GM06990 (cell line): ENCODE measurements at regions not wholly inside any gene's neighbourhood (a gene's known extent, or its start where the extent isn't known, plus 50 kb on each side); places are given as distances from the start of the nearest gene placed in this dataset.

ENCODE experiments used
- DNase-seq: peaks from one replicate; pipeline ENCODE4 v3.0.0-alpha.2; 2011; ENCODE audit not compliant: insufficient read length; ENCODE audit errors: extremely low read depth
- H3K27me3 ChIP-seq: replicated peaks from 2 replicates; pipeline ENCODE4 v1.6.0; 2011; ENCODE audit warnings: low read length; ENCODE audit not compliant: control insufficient read depth, insufficient read depth
- H3K36me3 ChIP-seq: 2 replicates; pipeline ENCODE4 v1.5.1; 2011; ENCODE audit warnings: low read length; ENCODE audit not compliant: control insufficient read depth, insufficient read depth
- H3K4me3 ChIP-seq: replicated peaks from 2 replicates; pipeline ENCODE4 v1.5.1; 2011; ENCODE audit warnings: low read depth, mild to moderate bottlenecking, control low read depth, low read length
- TF ChIP-seq, protein P1 (sequence below): IDR thresholded peaks from 2 replicates; pipeline ENCODE4 v1.5.1; 2011; ENCODE audit warnings: low read length, control low read depth, mild to moderate bottlenecking, inconsistent platforms; ENCODE audit not compliant: insufficient read depth, poor library complexity, severe bottlenecking

DNA sequence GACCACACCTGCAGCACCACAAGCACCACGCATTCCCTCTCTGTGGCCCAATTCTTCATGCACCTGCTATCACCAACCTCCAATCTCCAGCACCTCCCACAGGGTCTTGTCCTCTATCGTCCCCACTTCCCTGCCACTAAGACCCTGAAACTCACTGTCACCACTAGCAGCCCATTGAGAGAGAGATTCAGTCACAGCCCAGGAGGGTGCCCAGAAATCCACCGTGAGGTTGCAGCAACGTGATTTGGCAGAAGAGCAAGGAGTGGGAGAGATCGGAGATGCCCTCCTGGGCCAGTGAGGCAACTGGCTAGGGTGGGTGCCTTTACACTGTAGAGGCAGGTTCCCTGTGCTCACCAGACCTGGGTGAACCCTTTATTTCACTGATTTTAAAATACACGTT lies 90.1 kb downstream of the ANKRD60 start:
- no peaks in the 10 kb centered on the region for H3K36me3 ChIP-seq
- no peak for DNase-seq
- TF ChIP-seq, protein P1, sequence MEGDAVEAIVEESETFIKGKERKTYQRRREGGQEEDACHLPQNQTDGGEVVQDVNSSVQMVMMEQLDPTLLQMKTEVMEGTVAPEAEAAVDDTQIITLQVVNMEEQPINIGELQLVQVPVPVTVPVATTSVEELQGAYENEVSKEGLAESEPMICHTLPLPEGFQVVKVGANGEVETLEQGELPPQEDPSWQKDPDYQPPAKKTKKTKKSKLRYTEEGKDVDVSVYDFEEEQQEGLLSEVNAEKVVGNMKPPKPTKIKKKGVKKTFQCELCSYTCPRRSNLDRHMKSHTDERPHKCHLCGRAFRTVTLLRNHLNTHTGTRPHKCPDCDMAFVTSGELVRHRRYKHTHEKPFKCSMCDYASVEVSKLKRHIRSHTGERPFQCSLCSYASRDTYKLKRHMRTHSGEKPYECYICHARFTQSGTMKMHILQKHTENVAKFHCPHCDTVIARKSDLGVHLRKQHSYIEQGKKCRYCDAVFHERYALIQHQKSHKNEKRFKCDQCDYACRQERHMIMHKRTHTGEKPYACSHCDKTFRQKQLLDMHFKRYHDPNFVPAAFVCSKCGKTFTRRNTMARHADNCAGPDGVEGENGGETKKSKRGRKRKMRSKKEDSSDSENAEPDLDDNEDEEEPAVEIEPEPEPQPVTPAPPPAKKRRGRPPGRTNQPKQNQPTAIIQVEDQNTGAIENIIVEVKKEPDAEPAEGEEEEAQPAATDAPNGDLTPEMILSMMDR = no peak
- no peak overlapping the region for H3K4me3 ChIP-seq
- no peaks in the 10 kb centered on the region; the same call in none of the 2 replicates for H3K27me3 ChIP-seq

- no peaks in the 10 kb centered on the region for H3K36me3 ChIP-seq
- no peak for DNase-seq
- H3K27me3 ChIP-seq = peaks cover 1% of the 10 kb centered on the region
- H3K4me3 ChIP-seq = no peak overlapping the region
- TF ChIP-seq, protein P1 = no peak
Measured at GRCh38 chr20:58137651-58138265, 90.7 kb downstream of the ANKRD60 start.

DNA sequence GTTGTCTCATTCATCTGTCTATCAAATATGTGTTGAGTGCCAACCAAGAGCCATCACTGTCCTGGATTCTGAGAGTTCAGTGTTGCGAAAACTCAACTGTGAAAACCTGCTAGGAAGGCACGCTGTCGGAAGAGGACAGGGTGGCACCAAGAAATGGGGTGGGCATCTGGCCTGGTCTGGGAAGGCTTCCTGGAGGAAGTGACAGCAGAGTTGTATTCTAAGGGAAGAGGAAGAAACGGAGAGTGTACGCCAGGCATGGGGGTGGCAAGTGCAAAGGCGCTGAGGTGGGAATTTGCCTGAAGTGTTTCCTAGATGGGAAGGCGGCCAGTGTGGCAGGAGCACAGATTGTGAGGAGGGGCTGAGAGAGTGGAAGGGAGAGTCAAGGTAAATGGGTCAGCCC lies 91.2 kb downstream of the ANKRD60 start:
- TF ChIP-seq, protein P1 = no peak
- H3K27me3 ChIP-seq = peaks cover 1% of the 10 kb centered on the region
- H3K4me3 ChIP-seq = no peak overlapping the region
- DNase-seq = no peak
- H3K36me3 ChIP-seq = no peaks in the 10 kb centered on the region

- TF ChIP-seq, protein P1 = no peak
- Histone ChIP-seq H3K27me3 (peaks cover 1% of the 10 kb centered on the region), H3K36me3 (no peaks in the 10 kb centered on the region), H3K4me3 (no peak overlapping the region)
- no peak for DNase-seq
Measured at GRCh38 chr20:58136149-58136484, 92.3 kb downstream of the ANKRD60 start.

DNA sequence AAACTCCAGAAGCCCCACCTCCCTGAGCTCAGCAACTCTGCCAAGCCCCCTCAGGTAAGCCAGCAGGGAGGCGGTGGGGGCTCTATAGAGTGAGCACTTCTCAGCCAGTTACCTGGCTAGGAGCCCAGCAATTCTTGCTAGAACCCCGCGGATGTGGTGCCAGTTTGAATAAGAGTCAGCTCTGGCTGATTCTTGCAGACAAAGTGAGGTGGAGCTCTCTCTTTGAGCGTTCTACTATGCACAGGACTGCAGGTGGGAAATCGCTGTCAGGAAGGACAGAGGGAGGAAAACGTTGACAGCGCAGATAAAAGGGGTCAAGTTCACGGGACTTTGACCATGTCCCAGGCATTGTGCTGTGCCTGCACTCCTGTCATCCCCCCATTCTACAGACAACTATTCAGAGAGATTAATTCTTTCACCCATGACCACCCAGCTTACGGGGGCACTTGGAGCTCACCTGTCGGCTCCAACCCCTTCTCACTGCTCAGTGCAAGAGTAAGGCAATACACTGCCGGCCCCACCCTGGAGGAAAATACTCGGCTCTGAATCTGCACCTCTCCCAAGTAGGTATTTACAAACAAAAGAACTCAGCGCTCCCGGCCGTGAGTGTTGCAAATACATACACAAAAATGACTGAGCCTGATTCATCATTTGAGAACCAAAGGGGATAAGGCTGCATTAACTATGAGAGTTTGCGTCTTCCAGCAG lies 92.9 kb downstream of the ANKRD60 start:
- Histone ChIP-seq H3K27me3 (peaks cover 1% of the 10 kb centered on the region), H3K4me3 (no peak overlapping the region), H3K36me3 (no peaks in the 10 kb centered on the region)
- TF ChIP-seq, protein P1 = no peak
- DNase-seq = no peak
